HG02973 (cell line): ENCODE measurements at regions not wholly inside any gene's neighbourhood (a gene's known extent, or its start where the extent isn't known, plus 50 kb on each side); places are given as distances from the start of the nearest gene placed in this dataset.

Experiments
- ATAC-seq: cut with Tn5 transposase; IDR thresholded peaks from one replicate; pipeline ENCODE4 v1.9.1; 2021; ENCODE audit warnings: moderate library complexity; ENCODE audit not compliant: unreplicated experiment

- no peak for ATAC-seq
These were observed 121.8 kb downstream of the BBS10 start for GRCh38 chr12:76226397-76226796.

GRCh38 chr12:76223869-76224268 is 124.3 kb downstream of the BBS10 start:
- ATAC-seq: no peak

- no peak for ATAC-seq
These were observed 127.2 kb downstream of the BBS10 start for GRCh38 chr12:76220980-76221379.

GRCh38 chr12:76219806-76220205 is 128.4 kb downstream of the BBS10 start:
- ATAC-seq: no peak

GRCh38 chr12:76216585-76217472 is 131.4 kb downstream of the BBS10 start:
- ATAC-seq: no peak

- ATAC-seq: no peak
These were observed 123.6 kb upstream of the NAP1L1 start for GRCh38 chr12:76208129-76208528.

GRCh38 chr12:76206677-76207072 is 122.2 kb upstream of the NAP1L1 start:
- no peak for ATAC-seq

GRCh38 chr12:76206039-76206676 is 121.7 kb upstream of the NAP1L1 start:
- no peak for ATAC-seq

- ATAC-seq: no peak
These were observed 118.1 kb upstream of the NAP1L1 start for GRCh38 chr12:76202621-76203020.

GRCh38 chr12:76201758-76202157 is 117.3 kb upstream of the NAP1L1 start:
- ATAC-seq: no peak

GRCh38 chr12:76201316-76201715 is 116.8 kb upstream of the NAP1L1 start:
- ATAC-seq: no peak

GRCh38 chr12:76199808-76200207 is 115.3 kb upstream of the NAP1L1 start:
- no peak for ATAC-seq

GRCh38 chr12:76198839-76199238 is 114.4 kb upstream of the NAP1L1 start:
- ATAC-seq: no peak

GRCh38 chr12:76197283-76197682 is 112.8 kb upstream of the NAP1L1 start:
- ATAC-seq: no peak

- ATAC-seq: no peak
These were observed 111.4 kb upstream of the NAP1L1 start for GRCh38 chr12:76195920-76196319.

GRCh38 chr12:76194724-76195123 is 110.2 kb upstream of the NAP1L1 start:
- no peak for ATAC-seq

- ATAC-seq: no peak
These were observed 109.5 kb upstream of the NAP1L1 start for GRCh38 chr12:76193961-76194360.

- ATAC-seq: no peak
These were observed 107.9 kb upstream of the NAP1L1 start for GRCh38 chr12:76192416-76192815.

GRCh38 chr12:76190299-76190698 is 105.8 kb upstream of the NAP1L1 start:
- ATAC-seq: no peak

- ATAC-seq: no peak
These were observed 105.4 kb upstream of the NAP1L1 start for GRCh38 chr12:76189851-76190250.

- ATAC-seq: no peak
These were observed 102.7 kb upstream of the NAP1L1 start for GRCh38 chr12:76187177-76187576.

- ATAC-seq: no peak
These were observed 101.8 kb upstream of the NAP1L1 start for GRCh38 chr12:76186131-76186906.
